ENCODE measurements at regions not wholly inside any gene's neighbourhood (a gene's known extent, or its start where the extent isn't known, plus 50 kb on each side); places are given as distances from the start of the nearest gene placed in this dataset.

DNA sequence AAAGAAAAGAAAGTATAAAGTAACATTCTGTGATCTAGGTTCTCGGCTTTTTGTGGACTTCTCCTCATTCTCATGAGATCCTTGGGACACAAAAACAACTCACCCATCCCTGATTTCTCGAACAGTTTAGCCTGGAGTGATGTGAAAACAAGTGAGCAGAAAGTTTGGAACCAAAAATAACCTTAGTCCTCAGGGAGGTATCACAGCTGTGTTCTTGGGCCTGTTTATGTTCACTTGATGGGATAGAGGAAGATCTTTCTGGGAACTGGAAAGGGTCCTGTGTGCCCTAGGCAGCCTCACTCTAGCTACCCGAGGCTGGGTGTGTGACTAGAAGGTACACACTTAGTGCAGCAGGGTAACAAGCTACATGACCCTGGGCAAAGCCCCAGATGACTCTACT is 308.8 kb upstream of the PDZRN3 start:
- H3K27ac ChIP-seq (ENCODE audit: low read depth, low read length, poor library complexity, severe bottlenecking), result no peak overlapping the region
- CTCF ChIA-PET, result no interaction called here
- no peaks in the 10 kb centered on the region for H3K9me3 ChIP-seq (ENCODE audit: low read depth, low read length, poor library complexity, severe bottlenecking)
- no peak overlapping the region for H3K4me3 ChIP-seq (ENCODE audit: low read depth, low read length, poor library complexity, severe bottlenecking)
- H3K36me3 ChIP-seq (ENCODE audit: insufficient read depth, low read length, poor library complexity, severe bottlenecking), result no peaks in the 10 kb centered on the region
- BruUV-seq (replicated peaks), result no TSS peak
- no peaks in the 10 kb centered on the region for H3K27me3 ChIP-seq (replicated peaks; ENCODE audit: insufficient read depth, low read depth, low read length, poor library complexity)
- POLR2A ChIA-PET (ENCODE audit: low non-redundant PET), result no interaction called here
- intact Hi-C loops (cut with micrococcal nuclease; ENCODE audit: unreplicated experiment), result no loop called here
- TF ChIP-seq, protein P1, sequence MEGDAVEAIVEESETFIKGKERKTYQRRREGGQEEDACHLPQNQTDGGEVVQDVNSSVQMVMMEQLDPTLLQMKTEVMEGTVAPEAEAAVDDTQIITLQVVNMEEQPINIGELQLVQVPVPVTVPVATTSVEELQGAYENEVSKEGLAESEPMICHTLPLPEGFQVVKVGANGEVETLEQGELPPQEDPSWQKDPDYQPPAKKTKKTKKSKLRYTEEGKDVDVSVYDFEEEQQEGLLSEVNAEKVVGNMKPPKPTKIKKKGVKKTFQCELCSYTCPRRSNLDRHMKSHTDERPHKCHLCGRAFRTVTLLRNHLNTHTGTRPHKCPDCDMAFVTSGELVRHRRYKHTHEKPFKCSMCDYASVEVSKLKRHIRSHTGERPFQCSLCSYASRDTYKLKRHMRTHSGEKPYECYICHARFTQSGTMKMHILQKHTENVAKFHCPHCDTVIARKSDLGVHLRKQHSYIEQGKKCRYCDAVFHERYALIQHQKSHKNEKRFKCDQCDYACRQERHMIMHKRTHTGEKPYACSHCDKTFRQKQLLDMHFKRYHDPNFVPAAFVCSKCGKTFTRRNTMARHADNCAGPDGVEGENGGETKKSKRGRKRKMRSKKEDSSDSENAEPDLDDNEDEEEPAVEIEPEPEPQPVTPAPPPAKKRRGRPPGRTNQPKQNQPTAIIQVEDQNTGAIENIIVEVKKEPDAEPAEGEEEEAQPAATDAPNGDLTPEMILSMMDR (conservative IDR thresholded peaks at IDR 0.05; ENCODE audit: low read depth, low read length), result no peak
- TF ChIP-seq EZH2 (IDR thresholded peaks at IDR 0.05; ENCODE audit: borderline replicate concordance, low read depth, low read length, poor library complexity, severe bottlenecking), result no peak
- DNase-seq (ENCODE audit: low spot score), result no peak
- H3K4me1 ChIP-seq (ENCODE audit: insufficient read depth, low read length, poor library complexity, severe bottlenecking), result no peaks in the 10 kb centered on the region

DNA sequence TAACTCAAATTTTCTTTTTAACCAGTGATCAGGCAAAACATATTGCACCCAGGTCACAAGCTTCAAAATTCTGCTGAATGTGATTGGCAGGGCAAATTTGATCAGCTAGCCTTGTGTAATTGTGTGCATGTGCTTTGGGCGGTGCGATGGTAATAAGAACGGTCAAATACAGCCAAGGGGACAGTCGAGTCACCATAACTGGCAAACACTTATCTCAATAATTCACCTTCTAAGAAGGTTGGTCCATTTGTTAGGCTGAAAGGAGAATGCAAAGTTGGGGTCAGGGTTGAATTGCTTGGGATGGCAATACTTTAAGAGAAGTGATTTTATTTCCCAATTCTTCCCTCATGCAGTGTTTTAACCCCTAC is 302.4 kb upstream of the PDZRN3 start:
- H3K4me3 ChIP-seq (ENCODE audit: low read depth, low read length, poor library complexity, severe bottlenecking), result no peak overlapping the region
- CTCF ChIA-PET, result no interaction called here
- no peaks in the 10 kb centered on the region for H3K27me3 ChIP-seq (replicated peaks; ENCODE audit: insufficient read depth, low read depth, low read length, poor library complexity)
- TF ChIP-seq, protein P1 (conservative IDR thresholded peaks at IDR 0.05; ENCODE audit: low read depth, low read length), result no peak
- TF ChIP-seq EZH2 (IDR thresholded peaks at IDR 0.05; ENCODE audit: borderline replicate concordance, low read depth, low read length, poor library complexity, severe bottlenecking), result no peak
- intact Hi-C loops (cut with micrococcal nuclease; ENCODE audit: unreplicated experiment), result no loop called here
- POLR2A ChIA-PET (ENCODE audit: low non-redundant PET), result no interaction called here
- DNase-seq (ENCODE audit: low spot score), result no peak
- H3K27ac ChIP-seq (ENCODE audit: low read depth, low read length, poor library complexity, severe bottlenecking), result no peak overlapping the region
- no peaks in the 10 kb centered on the region for H3K4me1 ChIP-seq (ENCODE audit: insufficient read depth, low read length, poor library complexity, severe bottlenecking)
- no peaks in the 10 kb centered on the region for H3K9me3 ChIP-seq (ENCODE audit: low read depth, low read length, poor library complexity, severe bottlenecking)
- no peaks in the 10 kb centered on the region for H3K36me3 ChIP-seq (ENCODE audit: insufficient read depth, low read length, poor library complexity, severe bottlenecking)
- no TSS peak for BruUV-seq (replicated peaks)

DNA sequence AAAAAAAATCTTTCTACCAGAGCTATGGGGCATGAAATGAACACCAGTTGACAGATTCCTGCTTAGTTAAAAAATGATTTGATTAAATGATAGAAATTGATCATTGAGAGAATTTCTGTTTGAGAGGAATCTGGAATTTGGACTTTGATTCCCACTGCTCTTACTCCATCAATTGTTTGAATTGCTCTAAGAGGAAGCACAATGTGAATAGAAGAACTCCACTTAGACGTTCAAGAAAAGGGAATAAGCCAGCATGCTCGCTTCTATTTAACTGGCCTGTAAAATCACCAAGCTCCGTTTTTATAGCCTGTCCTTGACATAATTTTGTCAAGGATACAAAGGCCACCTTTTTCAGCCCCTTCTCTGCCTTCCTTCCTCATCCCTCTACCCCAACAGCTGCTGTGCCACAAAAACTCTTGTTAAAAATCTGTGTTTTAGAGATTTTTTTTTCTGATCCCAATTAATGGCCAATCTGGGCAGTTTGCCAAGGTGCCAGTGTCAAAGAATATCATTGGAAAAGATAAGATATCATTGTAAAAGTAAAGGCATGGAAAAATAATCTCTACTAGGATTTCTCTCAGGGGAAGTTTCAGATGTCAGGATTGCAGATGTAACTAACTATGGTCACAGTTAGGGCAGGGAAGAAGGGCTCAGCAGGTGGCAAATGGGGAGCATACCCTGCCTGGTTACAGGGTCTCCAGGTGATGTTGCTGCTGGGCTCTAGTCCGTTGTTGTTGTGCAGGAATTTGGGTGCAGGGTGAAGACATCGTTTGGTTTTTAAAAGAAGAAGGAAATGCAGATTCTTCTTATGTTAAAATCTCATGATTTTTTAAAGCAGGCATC is 301.8 kb upstream of the PDZRN3 start:
- H3K36me3 ChIP-seq (ENCODE audit: insufficient read depth, low read length, poor library complexity, severe bottlenecking), result no peaks in the 10 kb centered on the region
- H3K9me3 ChIP-seq (ENCODE audit: low read depth, low read length, poor library complexity, severe bottlenecking), result no peaks in the 10 kb centered on the region
- DNase-seq (ENCODE audit: low spot score), result no peak
- intact Hi-C loops (cut with micrococcal nuclease; ENCODE audit: unreplicated experiment), result no loop called here
- no peaks in the 10 kb centered on the region for H3K4me1 ChIP-seq (ENCODE audit: insufficient read depth, low read length, poor library complexity, severe bottlenecking)
- ChIA-PET POLR2A (ENCODE audit: low non-redundant PET) (no interaction called here), CTCF (no interaction called here)
- no peaks in the 10 kb centered on the region for H3K27me3 ChIP-seq (replicated peaks; ENCODE audit: insufficient read depth, low read depth, low read length, poor library complexity)
- H3K4me3 ChIP-seq (ENCODE audit: low read depth, low read length, poor library complexity, severe bottlenecking), result no peak overlapping the region
- no TSS peak for BruUV-seq (replicated peaks)
- TF ChIP-seq, protein P1 (conservative IDR thresholded peaks at IDR 0.05; ENCODE audit: low read depth, low read length), result no peak
- TF ChIP-seq EZH2 (IDR thresholded peaks at IDR 0.05; ENCODE audit: borderline replicate concordance, low read depth, low read length, poor library complexity, severe bottlenecking), result no peak
- no peak overlapping the region for H3K27ac ChIP-seq (ENCODE audit: low read depth, low read length, poor library complexity, severe bottlenecking)
